CD4-positive, alpha-beta T cell (primary cell): ENCODE measurements at regions not wholly inside any gene's neighbourhood (a gene's known extent, or its start where the extent isn't known, plus 50 kb on each side); places are given as distances from the start of the nearest gene placed in this dataset.
"Not testable (repeated sequence)": the region's sequence is repeated elsewhere in the genome, so short reads cannot be mapped to it uniquely, and the experiment has no call there.

Source experiments
- ATAC-seq: fragments of 200-7000 bp; cut with Tn5 transposase; one replicate; pipeline ENCODE4 v1.10.0; 2022; ENCODE audit warnings: mild to moderate bottlenecking; ENCODE audit not compliant: poor library complexity
- CTCF ChIA-PET: fragments of 350-600 bp; sonication (Branson Sonifier 250); formaldehyde crosslinking; loops from one replicate; lab custom pipeline; 2021; ENCODE audit warnings: antibody characterized with exemption, inconsistent platforms; lab: Charles Lee
- POLR2A ChIA-PET: fragments of 350-600 bp; sonication (Branson Sonifier 250); formaldehyde crosslinking; loops from one replicate; lab custom pipeline; 2021; ENCODE audit warnings: antibody characterized with exemption, inconsistent platforms; lab: Charles Lee
- DNase-seq, 14 experiments: peaks; one replicate each; pipeline ENCODE4 v3.0.0-alpha.2; 2013 to 2020; ENCODE audit warnings: mixed read lengths in 2 of 14
- H3K27ac ChIP-seq, 2 donors: one replicate each; pipeline versions ENCODE4 v1.5.1 to v1.7.0; 2013; ENCODE audit warnings: low read length in 2 of 2, low read depth in 1 of 2, mild to moderate bottlenecking in 1 of 2
- H3K27me3 ChIP-seq, 2 experiments: 1 replicate in 1 of 2; 2 replicates in 1 of 2; pipeline versions ENCODE4 v1.6.1 to v1.7.0; 2013; ENCODE audit warnings: low read length in 2 of 2, control low read depth in 1 of 2, mild to moderate bottlenecking in 1 of 2, moderate library complexity in 1 of 2; ENCODE audit not compliant: insufficient read depth in 2 of 2, control insufficient read depth in 1 of 2
- H3K36me3 ChIP-seq: one replicate; pipeline ENCODE4 v1.6.1; 2013; ENCODE audit warnings: low read length, control low read depth; ENCODE audit not compliant: insufficient read depth
- H3K4me1 ChIP-seq: one replicate; pipeline ENCODE4 v1.6.1; 2013; ENCODE audit warnings: low read length, control low read depth; ENCODE audit not compliant: insufficient read depth
- H3K4me3 ChIP-seq: one replicate; pipeline ENCODE4 v1.5.1; 2013; ENCODE audit warnings: mild to moderate bottlenecking, low read length, moderate library complexity
- H3K9me3 ChIP-seq, 2 experiments: 1 replicate in 1 of 2; 2 replicates in 1 of 2; pipeline versions ENCODE4 v1.6.1 to v1.7.0; 2013; ENCODE audit warnings: low read length in 2 of 2, mild to moderate bottlenecking in 2 of 2, control low read depth in 1 of 2, moderate library complexity in 1 of 2; ENCODE audit not compliant: control insufficient read depth in 1 of 2, insufficient read depth in 1 of 2
- H3K27ac Mint-ChIP-seq: one replicate; pipeline ENCODE4 v1.8.0; 2020; ENCODE audit warnings: mixed read lengths
- H3K27me3 Mint-ChIP-seq: one replicate; pipeline ENCODE4 v1.8.0; 2021; ENCODE audit warnings: mixed read lengths
- H3K36me3 Mint-ChIP-seq: one replicate; pipeline ENCODE4 v1.8.0; 2021; ENCODE audit warnings: low read depth, mixed read lengths
- H3K4me1 Mint-ChIP-seq: one replicate; pipeline ENCODE4 v1.8.0; 2021; ENCODE audit warnings: low read depth, mixed read lengths
- H3K4me3 Mint-ChIP-seq: one replicate; pipeline ENCODE4 v1.8.0; 2020; ENCODE audit warnings: mild to moderate bottlenecking, mixed read lengths
- H3K9me3 Mint-ChIP-seq: one replicate; pipeline ENCODE4 v1.8.0; 2020; ENCODE audit warnings: mixed read lengths
- CTCF ChIP-seq: fragments of 200-600 bp; IDR thresholded peaks from one replicate; pipeline ENCODE4 v1.8.0; 2022; ENCODE audit warnings: antibody characterized with exemption, mild to moderate bottlenecking
- intact Hi-C, 2 experiments: fragments of 100-400 bp; cut with DNase I in 1 of 2; cut with micrococcal nuclease in 1 of 2; formaldehyde crosslinking; loops; one replicate each; pipeline versions ENCODE4 v1.15.1 to v1.9.0; 2023 to 2025; cut with DNase I, micrococcal nuclease

DNA sequence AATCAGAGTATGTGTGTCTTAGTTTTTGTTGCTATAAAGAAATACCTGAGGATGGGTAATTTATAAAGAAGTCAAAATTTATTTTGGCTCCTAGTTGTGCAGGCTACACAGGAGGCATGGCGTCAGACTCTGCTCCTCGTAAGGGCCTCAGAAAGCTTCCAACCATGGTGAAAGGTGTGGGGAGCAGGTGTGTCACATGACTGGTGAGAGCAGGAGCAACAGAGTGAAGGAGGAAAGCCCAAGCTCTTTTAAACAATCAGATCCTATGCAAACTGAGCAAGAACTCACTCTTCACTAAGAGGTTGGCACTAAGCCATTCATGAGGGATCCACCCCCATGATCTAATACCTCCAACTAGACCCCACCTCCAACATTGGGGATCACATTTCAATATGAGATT, 1524.3 kb downstream of the HACE1 start:
- POLR2A ChIA-PET, result no interaction called here
- H3K27ac Mint-ChIP-seq, result no peak overlapping the region
- Histone ChIP-seq H3K27me3 (no peaks in the 10 kb centered on the region), H3K4me3 (no peak overlapping the region), H3K4me1 (no peaks in the 10 kb centered on the region), H3K27ac (no peak overlapping the region), H3K36me3 (no peaks in the 10 kb centered on the region), H3K9me3 (peaks cover 4 to 8% of the 10 kb centered on the region in 2 experiments)
- intact Hi-C loops, result no loop called here
- CTCF ChIA-PET, result no interaction called here
- no peak overlapping the region for H3K4me3 Mint-ChIP-seq
- no peaks in the 10 kb centered on the region for H3K4me1 Mint-ChIP-seq
- no peaks in the 10 kb centered on the region for H3K27me3 Mint-ChIP-seq
- DNase-seq (no peak), ATAC-seq (no peak)
- H3K9me3 Mint-ChIP-seq, result no peaks in the 10 kb centered on the region
- no peaks in the 10 kb centered on the region for H3K36me3 Mint-ChIP-seq
- no peak for TF ChIP-seq CTCF

GRCh38 chr6:103326760-103327757, 1532.7 kb downstream of the HACE1 start:
- CTCF ChIA-PET, result no interaction called here
- no peaks in the 10 kb centered on the region for H3K4me1 ChIP-seq
- H3K27me3 Mint-ChIP-seq, result no peaks in the 10 kb centered on the region
- no peak for TF ChIP-seq CTCF
- no peak overlapping the region for H3K4me3 Mint-ChIP-seq
- no peaks in the 10 kb centered on the region for H3K36me3 Mint-ChIP-seq
- H3K9me3 Mint-ChIP-seq, result peaks cover 8% of the 10 kb centered on the region
- no peak overlapping the region for H3K27ac Mint-ChIP-seq
- H3K9me3 ChIP-seq, result peaks cover 0 to 6% of the 10 kb centered on the region in 2 experiments
- ATAC-seq, result no peak
- no peak overlapping the region for H3K4me3 ChIP-seq
- intact Hi-C loops, result no loop called here
- DNase-seq, result no peak
- POLR2A ChIA-PET, result no interaction called here
- no peaks in the 10 kb centered on the region for H3K36me3 ChIP-seq
- no peaks in the 10 kb centered on the region for H3K4me1 Mint-ChIP-seq
- H3K27ac ChIP-seq, result no peak overlapping the region
- no peaks in the 10 kb centered on the region for H3K27me3 ChIP-seq

- H3K27me3 Mint-ChIP-seq, result no peaks in the 10 kb centered on the region
- H3K36me3 ChIP-seq, result no peaks in the 10 kb centered on the region
- DNase-seq (no peak), ATAC-seq (no peak)
- no peaks in the 10 kb centered on the region for H3K9me3 ChIP-seq
- H3K27me3 ChIP-seq, result no peaks in the 10 kb centered on the region
- no peak overlapping the region for H3K27ac Mint-ChIP-seq
- ChIA-PET POLR2A (no interaction called here), CTCF (no interaction called here)
- H3K4me1 ChIP-seq, result no peaks in the 10 kb centered on the region
- no peaks in the 10 kb centered on the region for H3K4me1 Mint-ChIP-seq
- TF ChIP-seq CTCF, result no peak
- H3K4me3 Mint-ChIP-seq, result no peak overlapping the region
- no peak overlapping the region for H3K27ac ChIP-seq
- no peak overlapping the region for H3K4me3 ChIP-seq
- intact Hi-C loops, result no loop called here
- H3K9me3 Mint-ChIP-seq, result no peaks in the 10 kb centered on the region
- no peaks in the 10 kb centered on the region for H3K36me3 Mint-ChIP-seq
Measured at GRCh38 chr6:103313432-103313831, 1546.3 kb downstream of the HACE1 start.

DNA sequence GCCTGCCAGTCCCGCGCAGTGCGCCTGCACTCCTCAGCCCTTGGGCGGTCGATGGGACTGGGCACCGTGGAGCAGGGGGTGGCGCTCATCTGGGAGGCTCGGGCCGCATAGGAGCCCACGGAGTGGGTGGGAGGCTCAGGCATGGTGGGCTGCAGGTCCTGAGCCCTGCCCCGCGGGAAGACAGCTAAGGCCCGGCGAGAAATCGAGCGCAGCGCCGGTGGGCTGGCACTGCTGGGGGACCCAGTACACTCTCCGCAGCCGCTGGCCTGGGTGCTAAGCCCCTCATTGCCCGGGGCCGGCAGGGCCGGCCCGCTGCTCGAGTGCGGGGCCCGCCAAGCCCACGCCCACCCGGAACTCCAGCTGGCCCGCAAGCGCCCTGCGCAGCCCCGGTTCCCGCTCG, 1565.3 kb downstream of the HACE1 start:
- intact Hi-C loops, H3K4me3 Mint-ChIP-seq, H3K4me3 ChIP-seq, POLR2A ChIA-PET, H3K27ac Mint-ChIP-seq, H3K4me1 ChIP-seq, H3K27me3 Mint-ChIP-seq, H3K36me3 Mint-ChIP-seq, H3K9me3 Mint-ChIP-seq, H3K4me1 Mint-ChIP-seq, CTCF ChIA-PET, H3K36me3 ChIP-seq, H3K27ac ChIP-seq, H3K9me3 ChIP-seq, ATAC-seq, H3K27me3 ChIP-seq, DNase-seq: not testable (repeated sequence)
